ENCODE measurements at regions not wholly inside any gene's neighbourhood (a gene's known extent, or its start where the extent isn't known, plus 50 kb on each side); places are given as distances from the start of the nearest gene placed in this dataset.
"Not testable (repeated sequence)": the region's sequence is repeated elsewhere in the genome, so short reads cannot be mapped to it uniquely, and the experiment has no call there.

DNA sequence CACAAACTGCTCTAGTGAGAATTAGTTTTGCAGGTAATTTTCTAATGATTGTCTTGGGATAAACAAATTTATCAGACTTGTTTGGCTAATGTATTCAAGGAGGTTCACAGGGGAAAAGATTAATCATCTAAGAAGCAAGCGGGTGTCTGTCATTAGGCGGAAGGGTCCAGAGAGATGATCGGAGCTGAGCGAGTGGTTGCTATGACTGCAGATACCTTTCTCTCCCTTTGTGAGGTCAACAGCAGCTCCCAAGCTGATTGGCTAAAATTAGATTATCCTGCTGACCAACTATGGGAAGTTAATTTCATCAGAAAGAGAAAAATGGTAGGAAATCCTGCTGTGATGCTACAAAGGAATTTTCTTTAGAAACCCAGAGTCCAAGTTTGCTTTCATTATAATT is 276.0 kb downstream of the SOX2 start:
- DNase-seq (ENCODE audit: low read depth), result no peak

DNA sequence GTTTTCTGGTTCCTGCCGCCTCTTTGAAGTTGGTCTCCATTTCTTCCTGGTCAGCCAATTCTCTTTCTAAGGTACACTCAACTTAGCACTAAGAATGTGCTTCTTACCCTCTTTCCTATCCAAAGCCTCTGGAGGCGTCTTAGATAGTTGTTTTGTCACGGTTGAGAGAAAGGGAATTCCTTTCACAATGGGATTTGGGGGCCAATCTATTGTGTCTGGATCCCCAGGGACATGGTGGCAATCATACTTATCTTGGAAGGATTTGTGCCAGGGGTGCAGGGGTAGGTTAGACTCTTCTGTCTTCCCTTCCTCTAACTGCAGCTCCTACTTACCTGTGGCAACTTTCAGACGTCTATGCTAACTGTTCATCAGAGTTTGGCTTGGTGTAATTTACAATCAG is 287.1 kb downstream of the SOX2 start:
- no peak for DNase-seq (ENCODE audit: low read depth)

- DNase-seq (ENCODE audit: low read depth), result no peak
Observed at GRCh38 chr3:181999314-181999713, 287.6 kb downstream of the SOX2 start.

DNA sequence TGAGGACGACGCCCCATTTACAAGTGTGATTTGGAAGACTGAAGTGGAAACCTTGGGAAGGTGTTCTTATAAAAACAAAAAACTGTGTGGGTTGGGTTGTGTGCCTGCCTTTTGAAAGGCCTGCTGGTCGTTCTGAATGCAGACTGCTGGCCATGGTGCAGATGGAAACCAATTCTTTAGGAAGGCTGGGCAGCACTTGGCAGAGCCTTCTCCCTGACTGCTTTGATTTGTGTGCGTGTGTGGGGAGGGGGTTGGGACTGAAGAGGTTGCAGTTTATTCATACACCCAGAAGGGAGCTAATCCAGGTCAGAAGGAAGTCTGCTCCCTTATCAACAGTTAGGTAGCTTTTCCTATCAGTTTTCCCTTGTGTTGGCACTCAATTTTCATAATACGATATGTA is 288.7 kb downstream of the SOX2 start:
- DNase-seq (ENCODE audit: low read depth), result no peak

- DNase-seq (ENCODE audit: low read depth), result no peak
Observed at GRCh38 chr3:182005219-182005618, 293.5 kb downstream of the SOX2 start.

DNA sequence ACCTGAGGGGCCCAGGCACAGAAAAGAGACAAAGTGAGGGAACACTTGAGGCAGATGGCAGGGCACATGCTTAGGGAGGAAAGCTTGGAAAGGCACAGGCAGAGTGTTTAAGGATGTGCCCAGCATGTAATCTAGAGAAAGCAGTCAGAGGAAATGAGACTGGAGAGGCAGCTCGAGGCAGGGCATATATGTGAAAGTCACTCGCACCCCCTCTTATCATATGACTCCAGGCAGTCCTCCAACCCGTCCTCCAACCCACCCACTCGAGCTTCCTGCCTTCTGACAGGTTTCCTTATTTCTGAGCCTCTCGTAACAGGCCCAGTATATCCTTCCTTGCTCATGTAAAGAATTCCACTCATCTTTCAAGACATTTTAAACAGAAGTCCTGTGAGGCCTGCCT is 294.0 kb downstream of the SOX2 start:
- DNase-seq (ENCODE audit: low read depth), result no peak

DNA sequence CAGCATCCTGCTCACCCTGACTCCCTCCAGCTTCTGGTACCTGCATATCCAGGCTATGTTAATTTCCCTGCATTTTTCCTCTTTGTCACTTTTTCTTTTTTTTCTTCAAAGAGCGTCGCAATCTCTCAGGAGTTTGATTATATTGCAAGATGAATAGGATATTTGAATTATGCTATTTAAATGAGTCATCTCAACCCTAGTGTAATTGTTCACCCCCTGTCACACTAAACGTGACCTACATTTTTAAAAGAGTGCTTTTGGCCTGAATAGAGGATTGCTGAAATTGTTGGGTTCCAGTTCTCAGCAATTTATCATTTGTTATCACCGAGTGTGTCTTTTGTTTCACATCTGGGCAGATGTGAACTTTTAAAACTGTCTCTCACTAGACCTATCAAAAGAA is 294.7 kb downstream of the SOX2 start:
- DNase-seq (ENCODE audit: low read depth), result no peak

GRCh38 chr3:182007441-182007840 is 295.7 kb downstream of the SOX2 start:
- no peak for DNase-seq (ENCODE audit: low read depth)

- no peak for DNase-seq (ENCODE audit: low read depth)
Observed at GRCh38 chr3:182018361-182018760, 306.6 kb downstream of the SOX2 start.

DNA sequence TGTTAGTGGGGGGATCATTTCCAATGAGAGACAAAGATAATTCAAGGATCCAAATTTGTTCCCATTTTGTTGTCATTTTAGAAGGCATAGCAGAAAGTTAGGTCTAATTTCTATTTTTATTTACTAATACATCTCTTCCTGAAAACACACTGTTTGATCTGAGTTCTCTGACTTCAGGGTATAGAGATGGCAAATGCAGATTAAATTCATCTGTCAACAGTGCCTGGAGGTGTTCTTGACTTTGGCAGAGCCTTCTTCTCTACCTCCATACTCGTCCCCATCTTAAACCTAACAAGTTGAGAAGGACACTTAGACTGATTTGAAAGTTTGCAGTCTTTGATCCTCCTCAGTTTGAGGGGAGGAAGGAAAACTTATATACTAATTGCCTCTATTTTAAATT is 308.2 kb downstream of the SOX2 start:
- no peak for DNase-seq (ENCODE audit: low read depth)

DNA sequence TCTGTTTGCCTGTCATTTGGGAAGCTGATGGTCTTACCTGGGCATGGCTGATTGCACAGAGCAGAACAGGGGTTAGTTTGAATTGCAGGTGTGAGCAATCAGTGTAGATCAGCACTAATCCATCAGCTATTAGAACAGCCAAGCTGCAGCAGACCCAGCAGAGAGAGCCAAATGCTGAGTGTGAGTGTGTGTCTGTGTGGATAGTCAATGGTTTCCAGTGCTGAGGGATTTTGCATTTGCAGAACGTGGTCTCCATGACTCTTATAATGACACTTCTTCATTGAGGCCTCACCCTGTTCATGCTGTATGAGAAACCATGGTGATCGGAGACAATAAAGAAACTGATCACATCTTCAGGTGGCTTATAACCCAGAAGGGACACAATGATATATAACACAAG is 312.1 kb downstream of the SOX2 start:
- DNase-seq (ENCODE audit: low read depth), result no peak

GRCh38 chr3:182027366-182027765 is 315.6 kb downstream of the SOX2 start:
- no peak for DNase-seq (ENCODE audit: low read depth)

GRCh38 chr3:182028081-182028480 is 316.4 kb downstream of the SOX2 start:
- no peak for DNase-seq (ENCODE audit: low read depth)

GRCh38 chr3:182034231-182034630 is 322.5 kb downstream of the SOX2 start:
- not testable (repeated sequence) for DNase-seq (ENCODE audit: low read depth)

DNA sequence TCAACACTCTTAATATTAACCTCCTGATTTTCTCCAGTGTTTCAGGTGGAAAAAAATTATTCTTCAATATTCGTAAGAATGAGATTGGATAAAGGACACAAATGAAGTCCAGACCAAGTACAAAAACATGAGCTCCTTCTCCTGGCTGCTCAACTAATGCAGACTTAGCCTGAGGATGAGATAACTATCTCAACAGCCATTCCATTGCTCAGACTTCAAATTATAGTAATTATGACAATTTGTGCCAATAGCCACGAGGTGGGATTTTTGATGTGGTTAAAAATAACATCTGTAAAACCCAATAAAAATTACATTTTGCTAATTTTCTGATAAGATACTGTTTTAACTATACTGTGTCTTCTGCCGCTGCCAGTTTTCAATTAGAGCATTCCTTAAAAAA is 323.6 kb downstream of the SOX2 start:
- no peak for DNase-seq (ENCODE audit: low read depth)

DNA sequence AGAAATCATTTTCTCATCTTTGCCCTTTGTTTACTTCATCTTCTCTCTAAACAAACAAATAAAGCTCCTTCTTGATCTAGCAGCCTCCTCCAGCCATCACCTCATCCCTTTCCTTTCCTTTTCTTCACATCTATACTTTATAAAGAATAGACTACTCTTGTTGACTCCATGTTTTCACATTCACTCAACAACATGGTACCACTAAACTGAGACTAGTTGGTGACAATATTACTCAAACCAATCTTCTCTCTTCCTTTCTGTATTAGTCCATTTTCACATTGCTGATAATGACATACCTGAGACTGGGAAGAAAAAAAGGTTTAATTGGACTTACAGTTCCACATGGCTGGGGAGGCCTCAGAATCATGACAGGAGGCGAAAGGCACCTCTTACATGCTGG is 324.7 kb downstream of the SOX2 start:
- no peak for DNase-seq (ENCODE audit: low read depth)

DNA sequence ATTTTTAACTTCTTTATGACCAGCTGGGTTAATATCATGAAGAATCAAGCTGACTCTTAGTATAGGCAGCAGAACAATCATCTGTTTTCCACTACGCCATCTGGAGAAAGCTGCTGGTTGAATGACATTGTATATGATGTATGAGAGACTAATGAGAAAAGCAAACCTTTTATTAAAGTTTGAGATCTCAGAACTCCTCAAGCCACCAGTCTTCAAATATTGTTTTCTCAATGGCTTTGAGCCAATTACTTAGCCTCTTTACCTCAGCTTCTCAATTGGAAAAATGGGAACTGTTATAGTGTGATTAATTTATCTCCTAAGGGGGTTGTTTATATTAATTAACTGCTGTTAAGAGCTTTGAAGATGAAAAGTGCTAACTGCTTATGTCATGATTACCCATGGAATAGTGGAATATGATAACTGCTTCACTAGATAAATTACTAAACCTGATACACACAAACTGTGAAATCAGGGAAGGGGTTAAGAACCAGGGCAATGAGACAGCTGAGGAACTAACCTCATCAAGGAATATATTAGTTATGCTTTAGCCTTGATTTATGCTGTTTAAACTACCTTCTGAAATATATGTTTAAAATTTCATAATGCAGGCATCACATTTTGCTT is 330.1 kb downstream of the SOX2 start:
- DNase-seq (ENCODE audit: low read depth), result no peak

GRCh38 chr3:182045736-182046135 is 334.0 kb downstream of the SOX2 start:
- DNase-seq (ENCODE audit: low read depth), result no peak

DNA sequence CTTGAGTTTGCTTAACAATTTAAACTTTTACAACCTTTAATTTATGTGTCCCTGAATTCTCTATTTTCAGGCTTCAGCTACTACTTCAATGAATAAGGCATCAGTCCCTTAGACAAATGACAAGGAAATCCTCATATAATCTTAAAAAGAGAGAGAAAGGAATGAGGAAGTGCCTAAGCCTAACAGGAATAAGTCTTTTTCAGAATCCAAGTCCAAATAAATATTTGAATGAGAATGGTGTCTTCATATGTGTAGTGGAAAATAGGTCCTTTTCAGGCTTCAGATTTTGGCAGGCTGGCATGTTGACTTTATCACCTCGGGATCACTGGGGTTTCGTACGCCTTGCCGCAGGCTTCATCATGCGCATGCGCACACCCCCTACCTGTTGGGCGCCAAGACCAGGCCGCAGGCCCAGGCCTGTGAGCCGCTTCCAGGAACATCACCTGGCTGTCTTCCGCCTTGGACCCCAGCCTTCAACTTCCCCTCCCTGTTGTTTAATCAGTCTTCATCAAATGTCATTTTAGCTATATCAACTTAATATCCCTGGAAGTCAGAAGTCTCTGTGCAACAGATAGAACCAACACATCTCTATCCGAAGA is 334.5 kb downstream of the SOX2 start:
- no peak for DNase-seq (ENCODE audit: low read depth)

DNA sequence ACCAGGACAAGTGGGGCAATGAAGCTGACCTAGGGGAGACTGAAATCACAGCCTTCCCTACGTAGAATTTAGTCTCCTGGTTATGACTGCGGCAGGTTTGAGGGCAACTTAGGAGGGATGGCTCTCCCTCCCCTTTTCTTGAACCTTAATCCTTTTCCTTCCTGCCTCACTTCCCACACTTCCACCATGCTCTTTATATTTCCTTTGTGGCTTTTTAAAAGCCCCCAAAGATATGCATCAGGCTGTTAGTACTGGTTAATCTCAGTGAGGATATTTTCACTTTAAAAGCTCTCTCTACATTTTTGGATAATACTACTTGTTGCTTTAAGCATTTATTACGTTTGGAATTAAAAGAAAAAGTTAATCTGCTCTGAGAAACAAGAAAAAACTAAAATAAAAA is 339.2 kb downstream of the SOX2 start:
- DNase-seq (ENCODE audit: low read depth), result no peak

DNA sequence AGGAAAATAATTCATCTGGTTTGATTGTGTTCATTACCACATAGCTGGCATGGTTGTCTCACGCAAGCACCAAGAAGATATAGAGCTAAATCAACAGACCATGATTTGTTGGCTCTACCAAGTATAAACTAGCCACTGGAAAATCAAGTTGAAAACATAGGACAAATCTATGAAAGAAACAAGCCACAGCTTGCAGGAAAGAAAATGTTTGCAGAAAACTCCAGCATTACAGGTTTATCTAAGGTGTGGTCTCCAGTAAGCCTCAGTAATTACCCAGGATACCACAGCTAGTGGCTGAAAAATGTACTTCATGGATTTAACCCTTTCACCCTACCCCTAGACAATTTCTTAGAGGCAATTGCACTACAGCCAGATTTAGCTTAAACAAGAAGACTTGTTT is 340.6 kb downstream of the SOX2 start:
- no peak for DNase-seq (ENCODE audit: low read depth)

DNA sequence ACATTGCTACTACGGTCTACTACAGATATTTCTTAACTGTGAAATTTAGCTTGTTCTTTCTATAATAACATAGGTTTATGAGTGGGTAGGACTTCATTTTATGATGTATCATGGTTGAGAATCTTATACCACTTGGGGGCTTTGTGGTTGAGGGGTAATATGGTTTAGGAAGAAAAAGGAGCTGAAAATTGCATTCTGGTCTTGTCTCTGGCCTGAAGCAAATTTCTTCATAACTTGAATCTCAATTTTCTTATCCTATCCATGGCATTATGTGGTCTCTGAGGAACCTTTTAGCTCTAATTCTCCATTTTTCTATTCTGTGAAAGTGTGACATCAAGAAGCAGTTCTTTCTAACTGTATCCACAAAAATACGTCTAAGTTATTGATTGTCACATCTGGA is 341.0 kb downstream of the SOX2 start:
- no peak for DNase-seq (ENCODE audit: low read depth)

GRCh38 chr3:182058488-182058887 is 346.8 kb downstream of the SOX2 start:
- no peak for DNase-seq (ENCODE audit: low read depth)

GRCh38 chr3:182063742-182064141 is 352.0 kb downstream of the SOX2 start:
- DNase-seq (ENCODE audit: low read depth), result no peak
